HG02678 (cell line): ENCODE measurements at regions not wholly inside any gene's neighbourhood (a gene's known extent, or its start where the extent isn't known, plus 50 kb on each side); places are given as distances from the start of the nearest gene placed in this dataset.
"Not testable (repeated sequence)": the region's sequence is repeated elsewhere in the genome, so short reads cannot be mapped to it uniquely, and the experiment has no call there.

ENCODE experiments used
- ATAC-seq: cut with Tn5 transposase; IDR thresholded peaks from one replicate; pipeline ENCODE4 v1.9.1; 2021; ENCODE audit warnings: mild to moderate bottlenecking, moderate library complexity; ENCODE audit not compliant: unreplicated experiment

DNA sequence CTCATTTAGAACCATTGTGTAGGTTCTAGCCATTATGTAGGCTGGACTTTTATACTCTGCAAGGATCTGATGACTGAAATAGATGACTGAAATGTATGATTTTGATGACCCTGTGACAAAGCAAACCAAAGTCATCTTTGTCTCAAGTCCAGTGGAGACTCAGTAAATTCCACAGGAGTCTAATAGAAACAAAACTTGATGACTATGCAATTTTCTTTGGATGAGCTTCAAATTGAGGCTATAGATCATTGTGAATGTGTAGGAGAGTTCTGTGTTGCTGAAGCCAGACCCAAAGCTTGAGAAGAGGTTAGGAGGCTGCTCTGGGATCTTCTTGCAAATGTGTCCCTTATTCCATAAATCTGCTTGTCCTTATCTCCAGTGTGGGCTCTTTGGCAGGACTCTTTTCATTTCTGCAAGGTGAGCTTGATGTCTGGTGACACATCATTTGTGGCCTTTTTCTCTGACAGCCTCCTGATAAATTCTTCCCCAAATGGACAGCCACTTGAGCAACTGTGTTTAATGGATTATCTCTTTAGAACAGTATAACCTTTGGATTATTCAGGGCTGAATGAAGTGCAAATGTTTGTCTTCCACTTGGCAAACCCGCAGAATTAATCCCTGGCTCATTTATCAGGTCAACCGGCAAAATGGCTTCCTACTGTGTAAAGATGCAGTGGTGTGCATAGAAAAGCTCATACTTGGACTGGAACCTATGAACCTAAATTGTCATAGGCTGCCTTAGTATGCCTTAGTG lies 235.1 kb upstream of the ANKH start:
- no peak for ATAC-seq

- peak; percentile 96 for ATAC-seq
Measured at GRCh38 chr5:15105799-15106393, 234.3 kb upstream of the ANKH start.

DNA sequence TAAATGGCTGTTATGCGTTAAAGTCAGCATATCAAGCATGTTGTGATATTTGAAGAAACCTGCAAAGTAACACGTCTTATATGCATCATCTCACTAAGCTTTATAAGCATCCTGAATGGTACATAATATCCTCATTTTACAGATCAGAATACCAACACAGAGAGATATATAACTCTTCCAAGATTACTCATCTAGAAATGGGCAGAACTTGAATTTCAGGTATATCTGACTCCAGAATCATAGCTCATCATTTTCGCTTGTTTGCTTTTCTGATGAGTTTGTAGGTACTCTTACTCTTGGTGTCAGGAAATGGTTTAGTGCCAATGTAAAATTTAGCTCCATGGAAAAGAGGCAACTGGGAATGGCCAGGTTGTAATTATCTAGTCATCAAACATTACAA lies 232.3 kb upstream of the ANKH start:
- no peak for ATAC-seq

DNA sequence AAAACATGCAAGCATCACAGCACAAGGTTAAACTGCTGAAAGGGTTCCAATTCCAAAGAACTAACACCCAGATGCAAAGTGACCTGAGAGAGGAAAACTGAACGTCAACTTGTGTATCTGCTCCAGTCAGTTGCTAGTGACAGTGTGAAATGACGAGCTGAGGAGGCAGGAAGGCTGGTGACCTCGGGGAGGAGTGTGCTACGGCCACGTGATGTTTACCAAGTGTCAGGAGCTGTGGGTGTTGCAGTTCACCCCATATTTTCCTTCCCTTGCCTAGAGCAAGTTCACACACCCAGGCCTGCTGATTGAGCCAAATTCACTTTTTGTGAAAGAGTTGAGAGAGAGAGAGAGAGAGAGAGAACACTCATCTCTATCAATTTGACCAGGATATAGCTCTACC lies 231.6 kb upstream of the ANKH start:
- no peak for ATAC-seq

DNA sequence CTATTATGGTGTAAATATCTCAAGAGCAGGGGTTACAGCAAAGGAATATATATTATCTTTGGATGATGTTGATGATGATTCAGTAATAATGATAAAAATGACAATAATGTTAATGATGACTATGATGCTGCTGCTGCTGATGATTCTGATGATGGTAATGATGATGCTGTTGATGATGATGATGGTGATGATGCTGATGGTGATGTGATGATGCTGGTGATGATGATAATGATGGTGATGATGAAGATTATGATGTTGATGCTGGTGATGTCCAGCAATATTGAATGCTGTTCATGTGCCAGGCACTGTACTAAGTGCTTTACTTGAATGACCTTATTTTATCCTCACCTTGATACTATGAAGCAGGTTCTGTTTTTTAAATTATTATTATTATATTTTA lies 226.0 kb upstream of the ANKH start:
- ATAC-seq: no peak

GRCh38 chr5:15096686-15097085 lies 225.1 kb upstream of the ANKH start:
- not testable (repeated sequence) for ATAC-seq

- no peak for ATAC-seq
Measured at GRCh38 chr5:15092801-15093200, 221.2 kb upstream of the ANKH start.

GRCh38 chr5:15085671-15086070 lies 214.1 kb upstream of the ANKH start:
- no peak for ATAC-seq

DNA sequence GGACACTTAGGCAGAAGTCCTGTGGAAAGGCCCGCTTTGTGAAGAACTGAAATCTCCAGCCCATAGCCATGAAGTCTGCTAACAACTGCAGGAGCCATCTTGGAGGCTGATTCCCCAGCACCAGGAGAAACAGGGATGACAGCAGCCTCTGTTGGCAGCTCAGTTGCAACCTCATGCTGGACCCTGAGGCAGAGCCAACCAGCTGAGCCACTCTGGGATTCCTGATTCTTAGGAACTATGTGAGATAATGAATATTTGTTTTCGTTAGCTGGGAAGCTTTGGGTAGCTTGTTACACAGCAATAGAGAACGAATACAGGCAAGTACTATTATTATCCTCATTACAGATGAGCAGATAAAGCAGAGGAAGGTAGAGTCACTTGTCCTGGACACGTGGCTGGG lies 210.5 kb upstream of the ANKH start:
- no peak for ATAC-seq

DNA sequence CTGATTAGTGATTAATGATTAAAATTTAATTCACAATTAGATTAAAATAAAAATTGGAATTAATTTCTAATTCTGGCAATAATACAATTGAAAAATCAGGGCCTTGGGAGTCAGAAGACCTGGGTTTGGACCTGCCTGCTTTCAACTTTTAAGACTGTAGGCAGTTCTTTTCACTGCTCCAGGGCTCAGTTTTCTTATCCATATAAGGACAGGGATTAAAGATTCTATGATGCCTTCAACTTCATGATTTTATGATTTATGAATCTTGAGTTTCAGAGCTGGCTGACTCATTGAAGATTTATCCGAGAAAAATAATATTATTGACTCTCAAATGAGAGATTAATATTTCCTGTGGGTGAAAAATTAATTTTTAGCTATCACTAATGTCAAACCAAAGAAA lies 208.6 kb upstream of the ANKH start:
- ATAC-seq: no peak

- ATAC-seq: no peak
Measured at GRCh38 chr5:15079566-15079965, 208.0 kb upstream of the ANKH start.

GRCh38 chr5:15074651-15075050 lies 203.1 kb upstream of the ANKH start:
- ATAC-seq: no peak

- no peak for ATAC-seq
Measured at GRCh38 chr5:15073453-15073852, 201.9 kb upstream of the ANKH start.

DNA sequence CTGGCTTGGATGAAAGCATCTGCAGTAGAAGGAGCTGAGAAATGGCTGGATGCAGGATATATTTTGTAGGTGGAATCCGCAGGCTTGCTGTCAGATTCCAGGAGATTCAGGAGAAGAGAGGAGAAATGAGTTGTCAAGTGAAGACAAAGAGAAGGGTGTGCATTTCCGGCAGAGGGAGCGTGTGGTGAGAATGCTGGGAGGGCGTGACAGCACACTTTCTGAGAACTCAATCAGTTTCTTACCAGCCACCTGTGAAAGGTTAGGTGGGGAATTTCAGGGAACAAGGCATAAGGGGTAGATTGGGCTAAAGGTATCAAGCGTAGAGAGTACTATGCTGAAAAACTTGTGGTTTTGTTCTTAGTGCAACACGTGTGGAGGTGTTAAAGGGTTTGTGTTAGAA lies 199.3 kb upstream of the ANKH start:
- ATAC-seq: no peak

DNA sequence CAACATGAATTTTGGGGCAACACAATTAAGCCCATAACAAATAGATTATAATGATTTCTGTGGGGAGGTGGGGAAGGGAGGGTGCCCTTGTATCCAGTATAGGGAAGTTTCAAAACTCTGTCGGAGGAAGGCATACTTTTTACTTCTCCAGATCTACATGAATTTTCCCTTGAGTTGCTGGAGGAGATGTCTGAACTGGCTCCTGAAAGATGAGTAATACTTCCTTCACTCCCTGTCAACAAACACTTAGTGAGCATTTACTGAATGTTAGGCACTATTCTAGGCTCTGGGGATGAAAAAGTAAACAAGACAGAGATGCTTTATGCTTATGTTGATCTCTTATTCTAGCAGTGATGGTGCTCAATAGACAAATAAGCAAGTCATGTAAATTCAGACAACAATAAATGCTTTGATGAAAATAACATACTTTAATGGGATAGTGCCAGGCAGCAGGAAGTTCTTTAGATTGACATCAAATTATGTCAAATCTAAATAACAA lies 197.9 kb upstream of the ANKH start:
- no peak for ATAC-seq

DNA sequence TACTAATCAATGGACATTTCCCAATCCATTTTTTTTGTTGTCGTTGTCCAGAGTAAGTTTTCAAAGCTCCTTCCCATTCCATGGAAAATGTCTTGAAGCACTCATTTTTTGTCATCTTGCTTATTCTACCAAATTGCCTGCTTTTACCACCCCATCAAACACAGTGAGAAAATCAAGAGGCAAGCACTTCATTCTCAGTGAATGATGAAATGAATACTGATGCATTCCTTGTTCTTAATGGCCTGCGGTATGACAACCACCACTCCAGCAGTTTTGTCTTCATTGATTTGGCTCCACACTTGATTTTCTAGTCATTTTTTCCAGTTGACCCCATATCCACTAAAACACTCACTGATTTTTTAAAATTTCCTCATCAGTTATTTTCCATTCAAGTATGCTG lies 193.5 kb upstream of the ANKH start:
- no peak for ATAC-seq

- ATAC-seq: no peak
Measured at GRCh38 chr5:15064396-15064795, 192.8 kb upstream of the ANKH start.

GRCh38 chr5:15056988-15057592 lies 185.5 kb upstream of the ANKH start:
- ATAC-seq: no peak

- ATAC-seq: no peak
Measured at GRCh38 chr5:15044521-15044920, 172.9 kb upstream of the ANKH start.

- ATAC-seq: no peak
Measured at GRCh38 chr5:15037247-15037908, 165.8 kb upstream of the ANKH start.

- ATAC-seq: no peak
Measured at GRCh38 chr5:15034379-15034778, 162.8 kb upstream of the ANKH start.

GRCh38 chr5:15031180-15031579 lies 159.6 kb upstream of the ANKH start:
- no peak for ATAC-seq
